ENCODE measurements at regions not wholly inside any gene's neighbourhood (a gene's known extent, or its start where the extent isn't known, plus 50 kb on each side); places are given as distances from the start of the nearest gene placed in this dataset.

- TF ChIP-seq, protein P1, sequence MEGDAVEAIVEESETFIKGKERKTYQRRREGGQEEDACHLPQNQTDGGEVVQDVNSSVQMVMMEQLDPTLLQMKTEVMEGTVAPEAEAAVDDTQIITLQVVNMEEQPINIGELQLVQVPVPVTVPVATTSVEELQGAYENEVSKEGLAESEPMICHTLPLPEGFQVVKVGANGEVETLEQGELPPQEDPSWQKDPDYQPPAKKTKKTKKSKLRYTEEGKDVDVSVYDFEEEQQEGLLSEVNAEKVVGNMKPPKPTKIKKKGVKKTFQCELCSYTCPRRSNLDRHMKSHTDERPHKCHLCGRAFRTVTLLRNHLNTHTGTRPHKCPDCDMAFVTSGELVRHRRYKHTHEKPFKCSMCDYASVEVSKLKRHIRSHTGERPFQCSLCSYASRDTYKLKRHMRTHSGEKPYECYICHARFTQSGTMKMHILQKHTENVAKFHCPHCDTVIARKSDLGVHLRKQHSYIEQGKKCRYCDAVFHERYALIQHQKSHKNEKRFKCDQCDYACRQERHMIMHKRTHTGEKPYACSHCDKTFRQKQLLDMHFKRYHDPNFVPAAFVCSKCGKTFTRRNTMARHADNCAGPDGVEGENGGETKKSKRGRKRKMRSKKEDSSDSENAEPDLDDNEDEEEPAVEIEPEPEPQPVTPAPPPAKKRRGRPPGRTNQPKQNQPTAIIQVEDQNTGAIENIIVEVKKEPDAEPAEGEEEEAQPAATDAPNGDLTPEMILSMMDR (conservative IDR thresholded peaks at IDR 0.05), result no peak
- no peak for TF ChIP-seq EZH2 (IDR thresholded peaks at IDR 0.05; ENCODE audit: low read depth)
These were observed 115.0 kb upstream of the NALF2 start for GRCh38 chrX:69389101-69389501.

All from PC-9 (cell line).